B cell (primary cell): ENCODE measurements at regions not wholly inside any gene's neighbourhood (a gene's known extent, or its start where the extent isn't known, plus 50 kb on each side); places are given as distances from the start of the nearest gene placed in this dataset.

ENCODE experiments used
- ATAC-seq: fragments of 200-7000 bp; cut with Tn5 transposase; one replicate; pipeline ENCODE4 v1.10.0; 2021; ENCODE audit warnings: low read depth, mild to moderate bottlenecking, moderate number of reproducible peaks, moderate library complexity
- CTCF ChIA-PET: fragments of 350-600 bp; sonication (Branson Sonifier 250); formaldehyde crosslinking; loops from one replicate; lab custom pipeline; 2021; ENCODE audit warnings: antibody characterized with exemption, inconsistent platforms; lab: Charles Lee
- POLR2A ChIA-PET: fragments of 350-600 bp; sonication (Branson Sonifier 250); formaldehyde crosslinking; loops from one replicate; lab custom pipeline; 2021; ENCODE audit warnings: antibody characterized with exemption; lab: Charles Lee
- DNase-seq: peaks from one replicate; pipeline ENCODE4 v3.0.0; 2013
- H2AFZ ChIP-seq: 2 replicates; pipeline ENCODE4 v1.6.1; 2012; ENCODE audit warnings: mild to moderate bottlenecking, low read depth, low read length; ENCODE audit not compliant: insufficient read depth, poor library complexity, severe bottlenecking
- H3K27ac ChIP-seq, 2 donors: 1 replicate in 1 of 2; 2 replicates in 1 of 2; pipeline ENCODE4 v1.5.1; 2012 to 2013; ENCODE audit warnings: low read length in 2 of 2, mild to moderate bottlenecking in 2 of 2, moderate library complexity in 1 of 2
- H3K27me3 ChIP-seq, 4 experiments: fragments of 200-600 bp in 1 of 4; sonication (generic) in 1 of 4; replicated peaks in 1 of 4; 1 replicate in 2 of 4; 2 replicates in 2 of 4; pipeline versions ENCODE4 v1.6.1 to v1.7.0; 2013 to 2016; ENCODE audit warnings: low read length in 3 of 4, mild to moderate bottlenecking in 2 of 4, mixed read lengths in 1 of 4, moderate library complexity in 1 of 4; ENCODE audit not compliant: insufficient read depth in 4 of 4, control insufficient read depth in 3 of 4; ENCODE audit errors: control extremely low read depth in 1 of 4
- H3K36me3 ChIP-seq, 2 experiments: replicated peaks in 1 of 2; 1 replicate in 1 of 2; 2 replicates in 1 of 2; pipeline versions ENCODE4 v1.6.1 to v1.7.1; 2013; ENCODE audit warnings: low read length in 1 of 2; ENCODE audit not compliant: insufficient read depth in 2 of 2, control insufficient read depth in 1 of 2; ENCODE audit errors: control extremely low read depth in 1 of 2, extremely low read depth in 1 of 2
- H3K4me1 ChIP-seq, 2 donors: fragments of 200-600 bp in 1 of 2; sonication (generic) in 1 of 2; 1 replicate in 1 of 2; 2 replicates in 1 of 2; pipeline versions ENCODE4 v1.5.1 to v1.6.1; 2013 to 2017; ENCODE audit warnings: low read length in 2 of 2; ENCODE audit not compliant: control insufficient read depth in 2 of 2, insufficient read depth in 2 of 2
- H3K4me2 ChIP-seq: replicated peaks from 2 replicates; pipeline ENCODE3; 2012; ENCODE audit warnings: mild to moderate bottlenecking, low read depth, low read length; ENCODE audit not compliant: poor library complexity, severe bottlenecking
- H3K4me3 ChIP-seq, 5 experiments: fragments of 200-600 bp in 1 of 5; sonication (generic) in 1 of 5; 1 replicate in 3 of 5; 2 replicates in 2 of 5; pipeline versions ENCODE4 v1.5.1 to v1.7.0; 2011 to 2016; ENCODE audit warnings: low read length in 4 of 5, mild to moderate bottlenecking in 4 of 5, low read depth in 2 of 5, control low read depth in 1 of 5, moderate library complexity in 1 of 5; ENCODE audit not compliant: insufficient read depth in 1 of 5; ENCODE audit errors: control extremely low read depth in 1 of 5, extremely low read depth in 1 of 5
- H3K79me2 ChIP-seq: fragments of 200-600 bp; sonication (generic); one replicate; pipeline ENCODE4 v1.6.0; 2016; ENCODE audit warnings: low read length; ENCODE audit not compliant: control insufficient read depth, insufficient read depth
- H3K9ac ChIP-seq: fragments of 200-600 bp; sonication (generic); 2 replicates; pipeline ENCODE4 v1.6.1; 2017; ENCODE audit warnings: mild to moderate bottlenecking, low read length, moderate library complexity
- H3K9me3 ChIP-seq, 3 donors: one replicate each; pipeline versions ENCODE4 v1.6.1 to v1.7.1; 2013; ENCODE audit warnings: low read length in 2 of 3; ENCODE audit not compliant: control insufficient read depth in 2 of 3, insufficient read depth in 1 of 3; ENCODE audit errors: control extremely low read depth in 1 of 3
- H4K20me1 ChIP-seq: 2 replicates; pipeline ENCODE4 v1.6.0; 2012; ENCODE audit warnings: mild to moderate bottlenecking, low read length; ENCODE audit not compliant: insufficient read depth, control insufficient read depth, poor library complexity, severe bottlenecking
- H3K27ac Mint-ChIP-seq: one replicate; pipeline ENCODE4 v1.8.0; 2021; ENCODE audit warnings: mixed read lengths
- H3K27me3 Mint-ChIP-seq: one replicate; pipeline ENCODE4 v1.8.0; 2021; ENCODE audit warnings: mixed read lengths
- H3K4me1 Mint-ChIP-seq: one replicate; pipeline ENCODE4 v1.8.0; 2021; ENCODE audit warnings: mixed read lengths
- H3K4me3 Mint-ChIP-seq: one replicate; pipeline ENCODE4 v1.8.0; 2021; ENCODE audit warnings: mixed read lengths
- H3K9me3 Mint-ChIP-seq: one replicate; pipeline ENCODE4 v1.8.0; 2022; ENCODE audit warnings: mixed read lengths; ENCODE audit not compliant: insufficient read depth
- EZH2 ChIP-seq: IDR thresholded peaks from 2 replicates; pipeline ENCODE4 v1.6.1; 2012; ENCODE audit warnings: borderline replicate concordance, low read depth, mild to moderate bottlenecking, moderate library complexity, low read length; ENCODE audit not compliant: insufficient read depth, poor library complexity, severe bottlenecking
- whole genome bisulfite sequencing: methylation state at CpG from one replicate; pipeline ENCODE4 v1.1.5; 2013; ENCODE audit warnings: missing lambda C conversion rate; ENCODE audit not compliant: insufficient coverage; 5-methylcytosine and 5-hydroxymethylcytosine counted together
- intact Hi-C: fragments of 100-400 bp; cut with micrococcal nuclease; formaldehyde crosslinking; loops from one replicate; pipeline ENCODE4 v1.10.0; 2022
- TF ChIP-seq, protein P1 (sequence below): fragments of 200-600 bp; IDR thresholded peaks from one replicate; pipeline ENCODE4 v1.8.0; 2022; ENCODE audit warnings: antibody characterized with exemption, mild to moderate bottlenecking

GRCh38 chr1:30250984-30251850 lies 472.2 kb downstream of the MATN1 start:
- Mint-ChIP-seq H3K9me3 (no peaks in the 10 kb centered on the region), H3K27ac (no peak overlapping the region), H3K4me3 (no peak overlapping the region), H3K4me1 (no peaks in the 10 kb centered on the region), H3K27me3 (peaks cover 7% of the 10 kb centered on the region)
- DNase-seq (no peak), ATAC-seq (no peak)
- Histone ChIP-seq H3K9me3 (no peaks in the 10 kb centered on the region), H3K4me3 (no peak overlapping the region), H3K27me3 (no peaks in the 10 kb centered on the region), H4K20me1 (no peaks in the 10 kb centered on the region), H2AFZ (no peak overlapping the region), H3K36me3 (no peaks in the 10 kb centered on the region), H3K9ac (no peak overlapping the region), H3K4me1 (no peaks in the 10 kb centered on the region), H3K4me2 (no peak overlapping the region), H3K79me2 (no peaks in the 10 kb centered on the region), H3K27ac (no peak overlapping the region)
- ChIA-PET POLR2A (no interaction called here), CTCF (no interaction called here)
- intact Hi-C loops, result no loop called here
- WGBS, result 60% methylated on average over 1 of the region's 6 CpGs
- no peak for TF ChIP-seq EZH2
- TF ChIP-seq, protein P1, sequence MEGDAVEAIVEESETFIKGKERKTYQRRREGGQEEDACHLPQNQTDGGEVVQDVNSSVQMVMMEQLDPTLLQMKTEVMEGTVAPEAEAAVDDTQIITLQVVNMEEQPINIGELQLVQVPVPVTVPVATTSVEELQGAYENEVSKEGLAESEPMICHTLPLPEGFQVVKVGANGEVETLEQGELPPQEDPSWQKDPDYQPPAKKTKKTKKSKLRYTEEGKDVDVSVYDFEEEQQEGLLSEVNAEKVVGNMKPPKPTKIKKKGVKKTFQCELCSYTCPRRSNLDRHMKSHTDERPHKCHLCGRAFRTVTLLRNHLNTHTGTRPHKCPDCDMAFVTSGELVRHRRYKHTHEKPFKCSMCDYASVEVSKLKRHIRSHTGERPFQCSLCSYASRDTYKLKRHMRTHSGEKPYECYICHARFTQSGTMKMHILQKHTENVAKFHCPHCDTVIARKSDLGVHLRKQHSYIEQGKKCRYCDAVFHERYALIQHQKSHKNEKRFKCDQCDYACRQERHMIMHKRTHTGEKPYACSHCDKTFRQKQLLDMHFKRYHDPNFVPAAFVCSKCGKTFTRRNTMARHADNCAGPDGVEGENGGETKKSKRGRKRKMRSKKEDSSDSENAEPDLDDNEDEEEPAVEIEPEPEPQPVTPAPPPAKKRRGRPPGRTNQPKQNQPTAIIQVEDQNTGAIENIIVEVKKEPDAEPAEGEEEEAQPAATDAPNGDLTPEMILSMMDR, result no peak

GRCh38 chr1:30250338-30250983 lies 472.9 kb downstream of the MATN1 start:
- no peak overlapping the region for H3K4me2 ChIP-seq
- no peak overlapping the region for H2AFZ ChIP-seq
- H3K27me3 Mint-ChIP-seq, result peaks cover 8% of the 10 kb centered on the region
- H3K4me1 Mint-ChIP-seq, result no peaks in the 10 kb centered on the region
- no peaks in the 10 kb centered on the region for H3K36me3 ChIP-seq
- ChIA-PET POLR2A (no interaction called here), CTCF (no interaction called here)
- no peaks in the 10 kb centered on the region for H3K9me3 ChIP-seq
- DNase-seq (no peak), ATAC-seq (no peak)
- no peaks in the 10 kb centered on the region for H4K20me1 ChIP-seq
- H3K4me3 ChIP-seq, result no peak overlapping the region
- H3K9me3 Mint-ChIP-seq, result no peaks in the 10 kb centered on the region
- intact Hi-C loops, result no loop called here
- no peak for TF ChIP-seq EZH2
- TF ChIP-seq, protein P1, result no peak
- H3K27me3 ChIP-seq, result no peaks in the 10 kb centered on the region
- no peaks in the 10 kb centered on the region for H3K79me2 ChIP-seq
- 94% methylated on average over 2 of the region's 10 CpGs for WGBS
- no peak overlapping the region for H3K27ac Mint-ChIP-seq
- H3K9ac ChIP-seq, result no peak overlapping the region
- H3K4me1 ChIP-seq, result no peaks in the 10 kb centered on the region
- H3K27ac ChIP-seq, result no peak overlapping the region
- no peak overlapping the region for H3K4me3 Mint-ChIP-seq
